Breast epithelium (tissue), 3 donors: ENCODE measurements at regions not wholly inside any gene's neighbourhood (a gene's known extent, or its start where the extent isn't known, plus 50 kb on each side); places are given as distances from the start of the nearest gene placed in this dataset.

Source experiments
- POLR2A ChIP-seq: fragments of 450-650 bp; IDR thresholded peaks from one replicate; pipeline ENCODE4 v1.6.1; 2016; ENCODE audit warnings: antibody characterized with exemption, mild to moderate bottlenecking, moderate library complexity
- TF ChIP-seq, protein P1 (sequence below), 3 donors: fragments of 450-650 bp; IDR thresholded peaks; one replicate each; pipeline ENCODE4 v1.5.1; 2016 to 2017; ENCODE audit warnings: antibody characterized with exemption in 3 of 3, mild to moderate bottlenecking in 3 of 3, moderate library complexity in 3 of 3

DNA sequence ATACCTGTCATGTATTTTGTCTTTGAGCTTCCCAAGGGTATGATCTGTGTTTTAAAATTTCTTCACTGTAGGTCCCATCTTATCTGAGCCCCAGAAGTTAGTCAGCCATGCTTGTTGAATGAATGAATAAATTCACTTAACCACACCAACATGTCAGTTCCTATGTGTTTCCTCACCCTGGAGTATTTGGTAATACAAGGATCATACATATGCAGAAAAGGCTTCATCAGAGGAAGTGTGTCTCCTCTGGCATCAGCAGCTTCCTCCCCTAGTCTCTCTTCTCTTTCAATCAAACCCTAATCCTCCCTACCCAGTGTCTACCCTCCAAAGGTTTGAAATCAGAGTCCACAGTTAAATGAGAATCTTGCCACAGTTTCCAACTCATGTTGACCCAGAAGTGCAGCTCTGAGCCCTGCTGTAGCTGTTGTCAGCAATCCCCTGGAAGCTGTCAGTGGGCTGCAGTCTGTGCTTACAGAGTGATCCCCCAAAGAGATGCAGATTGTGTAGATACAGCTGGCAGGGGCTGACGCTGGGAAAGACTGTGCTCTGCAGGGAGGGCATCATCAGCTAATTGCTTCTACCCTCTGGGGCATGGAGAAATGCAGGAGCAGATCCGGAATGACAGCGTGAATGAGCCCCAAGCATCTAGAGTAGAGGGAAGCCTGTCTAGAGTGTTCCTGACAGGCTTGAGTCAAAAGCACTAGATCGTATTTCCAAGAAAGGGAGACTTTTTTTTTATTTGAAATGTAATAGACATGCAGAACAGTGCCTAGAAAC lies 105.0 kb upstream of the WDR11 start:
- TF ChIP-seq, protein P1, sequence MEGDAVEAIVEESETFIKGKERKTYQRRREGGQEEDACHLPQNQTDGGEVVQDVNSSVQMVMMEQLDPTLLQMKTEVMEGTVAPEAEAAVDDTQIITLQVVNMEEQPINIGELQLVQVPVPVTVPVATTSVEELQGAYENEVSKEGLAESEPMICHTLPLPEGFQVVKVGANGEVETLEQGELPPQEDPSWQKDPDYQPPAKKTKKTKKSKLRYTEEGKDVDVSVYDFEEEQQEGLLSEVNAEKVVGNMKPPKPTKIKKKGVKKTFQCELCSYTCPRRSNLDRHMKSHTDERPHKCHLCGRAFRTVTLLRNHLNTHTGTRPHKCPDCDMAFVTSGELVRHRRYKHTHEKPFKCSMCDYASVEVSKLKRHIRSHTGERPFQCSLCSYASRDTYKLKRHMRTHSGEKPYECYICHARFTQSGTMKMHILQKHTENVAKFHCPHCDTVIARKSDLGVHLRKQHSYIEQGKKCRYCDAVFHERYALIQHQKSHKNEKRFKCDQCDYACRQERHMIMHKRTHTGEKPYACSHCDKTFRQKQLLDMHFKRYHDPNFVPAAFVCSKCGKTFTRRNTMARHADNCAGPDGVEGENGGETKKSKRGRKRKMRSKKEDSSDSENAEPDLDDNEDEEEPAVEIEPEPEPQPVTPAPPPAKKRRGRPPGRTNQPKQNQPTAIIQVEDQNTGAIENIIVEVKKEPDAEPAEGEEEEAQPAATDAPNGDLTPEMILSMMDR (IDR thresholded peaks at IDR 0.05): no peak
- TF ChIP-seq POLR2A: no peak
